Type B pancreatic cell (in vitro differentiated cells): ENCODE measurements at regions not wholly inside any gene's neighbourhood (a gene's known extent, or its start where the extent isn't known, plus 50 kb on each side); places are given as distances from the start of the nearest gene placed in this dataset.

Experiments
- DNase-seq: peaks from one replicate; pipeline ENCODE4 v3.0.0; 2021; ENCODE audit warnings: mixed read lengths; ENCODE audit not compliant: unreplicated experiment; ENCODE audit errors: extremely low spot score
- H3K27ac Mint-ChIP-seq: 2 replicates; pipeline ENCODE4 v1.8.0; 2021; ENCODE audit warnings: mild to moderate bottlenecking, mixed read lengths
- H3K27me3 Mint-ChIP-seq: 2 replicates; pipeline ENCODE4 v1.8.0; 2021; ENCODE audit warnings: mixed read lengths
- H3K36me3 Mint-ChIP-seq: 2 replicates; pipeline ENCODE4 v1.8.0; 2021; ENCODE audit warnings: mixed read lengths
- H3K4me1 Mint-ChIP-seq: one replicate; pipeline ENCODE4 v1.8.0; 2021; ENCODE audit warnings: mixed read lengths; ENCODE audit not compliant: unreplicated experiment
- H3K4me3 Mint-ChIP-seq: 2 replicates; pipeline ENCODE4 v1.8.0; 2021; ENCODE audit warnings: mild to moderate bottlenecking, mixed read lengths
- H3K9me3 Mint-ChIP-seq: 2 replicates; pipeline ENCODE4 v1.8.0; 2021; ENCODE audit warnings: mixed read lengths
- CTCF ChIP-seq: fragments of 200-600 bp; sonication (generic); conservative IDR thresholded peaks from 2 replicates; pipeline ENCODE4 v1.5.0; 2021; ENCODE audit warnings: antibody characterized with exemption, mild to moderate bottlenecking

DNA sequence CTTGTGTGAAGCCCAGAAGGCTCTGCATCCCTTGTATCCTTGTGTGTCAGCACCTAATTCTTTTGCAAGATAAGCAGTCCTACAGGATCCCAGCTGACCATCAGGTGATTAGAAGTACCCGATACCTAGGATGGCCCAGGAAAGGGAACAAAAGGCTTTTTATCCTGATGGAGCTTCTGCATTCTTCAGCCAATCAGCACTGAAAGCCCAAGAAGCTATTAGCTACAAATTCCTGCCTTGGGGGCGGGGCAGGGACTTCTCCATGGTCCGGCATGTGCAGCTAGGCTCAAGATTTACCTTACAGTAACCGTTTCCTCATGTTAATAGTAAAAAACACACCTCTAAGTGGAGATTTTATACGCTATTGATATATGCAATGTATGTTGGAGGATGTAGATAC is 264.6 kb upstream of the THUMPD2 start:
- DNase-seq: no peak
- no peak overlapping the region for H3K27ac Mint-ChIP-seq
- peaks cover 4% of the 10 kb centered on the region for H3K9me3 Mint-ChIP-seq
- H3K4me1 Mint-ChIP-seq: peaks cover under 1% of the 10 kb centered on the region
- no peak for TF ChIP-seq CTCF
- peaks cover 13% of the 10 kb centered on the region for H3K27me3 Mint-ChIP-seq
- no peak overlapping the region for H3K4me3 Mint-ChIP-seq
- no peaks in the 10 kb centered on the region for H3K36me3 Mint-ChIP-seq

DNA sequence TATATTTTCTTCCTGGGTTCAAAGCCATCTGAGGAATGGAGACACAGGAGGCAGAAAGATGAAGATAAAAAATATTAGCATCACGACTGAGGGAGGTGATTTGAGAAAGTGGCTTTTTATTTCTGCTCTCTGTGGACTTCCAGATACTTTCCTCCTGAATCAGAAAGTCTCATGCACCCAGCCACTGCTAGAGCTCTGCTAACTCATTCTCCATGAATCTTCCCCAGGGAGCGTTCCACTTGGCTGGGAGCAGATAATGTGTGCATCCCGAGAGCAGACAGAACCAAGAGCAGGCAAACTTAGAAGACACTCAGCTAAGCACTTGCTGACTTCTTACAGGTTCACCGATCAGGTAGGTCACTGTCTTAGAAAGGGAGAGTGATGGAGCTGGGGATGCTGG is 264.1 kb upstream of the THUMPD2 start:
- TF ChIP-seq CTCF: no peak
- no peak for DNase-seq
- H3K9me3 Mint-ChIP-seq: peaks cover 4% of the 10 kb centered on the region

GRCh38 chr2:40041422-40042382 is 262.6 kb upstream of the THUMPD2 start:
- Mint-ChIP-seq H3K27ac (no peak overlapping the region), H3K4me1 (peaks cover 5% of the 10 kb centered on the region), H3K4me3 (no peak overlapping the region), H3K27me3 (peaks cover 13% of the 10 kb centered on the region), H3K36me3 (no peaks in the 10 kb centered on the region), H3K9me3 (peaks cover 4% of the 10 kb centered on the region)
- no peak for TF ChIP-seq CTCF
- DNase-seq: no peak

More for the DNA sequence above, 264.1 kb upstream of the THUMPD2 start:
- Mint-ChIP-seq H3K4me1 (no peaks in the 10 kb centered on the region), H3K27me3 (peaks cover 13% of the 10 kb centered on the region), H3K4me3 (no peak overlapping the region), H3K36me3 (no peaks in the 10 kb centered on the region), H3K27ac (no peak overlapping the region)

DNA sequence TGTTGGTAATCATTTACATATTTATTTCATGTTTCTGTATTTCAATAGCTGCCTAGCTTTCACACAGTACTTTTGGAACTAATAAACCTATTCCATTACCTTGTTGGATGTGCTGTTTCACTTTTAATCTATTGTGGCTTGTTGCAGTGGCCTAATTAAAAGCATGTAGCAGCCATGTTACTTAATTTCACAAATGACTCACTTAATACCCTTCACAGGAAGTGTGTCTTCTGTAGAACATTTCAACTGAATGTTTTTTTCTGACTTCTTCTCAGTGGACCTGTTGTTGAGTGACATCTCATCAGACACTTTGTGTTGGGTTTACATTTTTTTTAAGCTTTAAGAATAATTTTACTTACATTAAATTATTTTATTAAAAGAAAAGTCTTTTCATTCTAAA is 260.5 kb upstream of the THUMPD2 start:
- H3K4me1 Mint-ChIP-seq: peaks cover 5% of the 10 kb centered on the region
- no peak for TF ChIP-seq CTCF
- H3K27me3 Mint-ChIP-seq: peaks cover 8% of the 10 kb centered on the region
- no peaks in the 10 kb centered on the region for H3K36me3 Mint-ChIP-seq
- H3K9me3 Mint-ChIP-seq: peaks cover under 1% of the 10 kb centered on the region
- no peak overlapping the region for H3K4me3 Mint-ChIP-seq
- no peak overlapping the region for H3K27ac Mint-ChIP-seq
- no peak for DNase-seq

GRCh38 chr2:40038646-40039045 is 259.6 kb upstream of the THUMPD2 start:
- H3K36me3 Mint-ChIP-seq: no peaks in the 10 kb centered on the region
- H3K27me3 Mint-ChIP-seq: peaks cover 6% of the 10 kb centered on the region
- peaks cover 4% of the 10 kb centered on the region for H3K9me3 Mint-ChIP-seq
- no peak for DNase-seq
- TF ChIP-seq CTCF: no peak
- no peak overlapping the region for H3K4me3 Mint-ChIP-seq
- peaks cover 5% of the 10 kb centered on the region for H3K4me1 Mint-ChIP-seq
- no peak overlapping the region for H3K27ac Mint-ChIP-seq
